GM11168 (cell line): ENCODE measurements at regions not wholly inside any gene's neighbourhood (a gene's known extent, or its start where the extent isn't known, plus 50 kb on each side); places are given as distances from the start of the nearest gene placed in this dataset.
"Not testable (repeated sequence)": the region's sequence is repeated elsewhere in the genome, so short reads cannot be mapped to it uniquely, and the experiment has no call there.

Experiments used
- in situ Hi-C: fragments of 300-500 bp; cut with MboI; formaldehyde crosslinking; loops from one replicate; pipeline ENCODE4 v1.12.0; 2022; ENCODE audit warnings: low sequenced_read_pairs; ENCODE audit not compliant: unreplicated experiment

DNA sequence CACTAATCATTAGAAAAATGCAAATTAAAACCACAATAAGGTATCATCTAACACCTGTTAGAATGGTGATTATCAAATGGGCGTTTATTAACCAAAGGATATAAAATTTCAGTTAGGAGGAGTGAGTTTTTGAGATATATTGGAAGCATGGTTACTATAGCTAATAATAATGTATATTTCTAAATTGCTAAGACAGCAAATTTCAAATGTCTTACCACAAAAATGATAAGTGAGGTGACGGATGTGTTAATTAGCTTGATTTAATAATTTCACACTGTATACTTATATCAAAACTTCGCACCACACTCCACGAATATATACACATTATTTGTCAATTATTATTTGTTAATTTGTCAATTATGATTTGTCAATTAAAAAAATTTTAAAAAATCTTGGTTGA, 227.2 kb upstream of the DDX18 start:
- in situ Hi-C loops: no loop called here

DNA sequence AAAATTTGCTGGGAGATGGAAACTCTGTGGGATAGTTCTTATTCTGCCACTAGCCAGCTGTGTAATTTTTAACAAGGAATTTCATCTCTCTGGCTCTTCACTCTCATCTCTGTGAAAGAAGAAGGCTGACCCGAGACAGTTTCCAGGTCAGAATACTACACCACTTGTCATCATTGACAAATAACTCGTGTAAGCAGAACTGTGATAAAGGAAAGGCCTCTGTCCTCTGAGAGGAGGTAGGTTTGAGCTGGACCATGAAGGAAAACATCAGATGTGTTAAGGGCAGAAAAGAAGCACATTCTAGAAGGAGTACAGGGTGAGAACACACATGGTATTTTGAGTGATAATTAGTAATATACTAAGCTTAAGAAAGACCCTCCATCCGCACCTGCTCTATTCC, 211.4 kb upstream of the DDX18 start:
- in situ Hi-C loops: no loop called here

DNA sequence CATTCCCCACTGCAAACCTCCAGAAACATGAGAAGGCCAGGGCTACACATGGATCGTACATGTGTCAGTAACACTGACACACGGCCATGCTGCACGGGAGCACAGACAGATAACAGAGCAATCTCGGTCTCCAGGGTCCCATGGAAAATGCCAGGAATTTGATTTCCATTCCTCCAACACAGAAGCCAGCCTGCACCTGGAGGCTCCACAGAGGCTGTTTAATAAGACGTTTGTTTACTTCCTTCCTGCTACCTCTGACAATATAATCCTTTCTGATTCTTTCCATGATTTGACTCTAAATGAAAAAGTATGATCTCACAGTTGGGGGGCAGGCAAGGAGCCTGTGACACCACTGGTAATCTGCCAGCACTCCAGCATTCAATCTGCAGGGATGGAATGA, 210.9 kb upstream of the DDX18 start:
- in situ Hi-C loops: no loop called here

DNA sequence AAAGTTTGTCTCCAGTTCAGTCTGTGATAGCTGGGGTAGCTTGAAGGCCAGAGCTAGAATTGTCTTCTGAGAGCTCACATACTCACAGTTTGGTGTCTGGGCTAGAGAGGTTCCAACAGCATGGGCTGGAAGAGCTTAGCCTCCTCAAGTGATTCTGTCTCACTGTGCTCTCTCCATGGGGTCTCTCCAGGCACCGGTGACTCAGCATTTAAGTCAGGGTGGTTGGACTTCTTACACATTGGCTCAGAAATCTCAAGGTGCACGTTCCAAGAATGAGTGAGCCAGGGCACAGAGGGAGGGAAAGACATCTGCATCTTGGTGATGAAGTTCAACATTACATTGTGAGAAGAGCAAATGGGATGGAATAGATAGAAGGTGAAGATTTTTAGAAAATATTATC, 207.3 kb upstream of the DDX18 start:
- in situ Hi-C loops: no loop called here

DNA sequence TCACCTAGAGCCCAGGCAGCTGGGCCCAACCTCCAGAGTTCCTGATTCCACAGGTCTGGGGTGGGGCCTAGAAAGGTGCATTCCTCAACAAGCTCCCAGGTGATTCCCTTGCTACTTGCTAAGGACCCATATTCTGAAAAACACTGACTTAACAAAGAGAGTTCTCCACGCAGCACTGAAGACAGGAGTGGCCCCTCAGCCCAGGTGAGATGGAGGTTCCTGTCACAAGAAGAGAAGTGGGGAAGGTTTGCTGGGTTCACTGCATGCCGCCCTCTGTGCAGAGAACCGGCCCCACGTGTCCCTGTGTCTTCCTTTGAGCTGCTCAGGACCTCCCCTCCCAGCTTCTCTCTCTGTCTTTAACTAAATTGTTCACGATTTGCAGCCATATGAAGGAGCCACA, 201.4 kb upstream of the DDX18 start:
- in situ Hi-C loops: no loop called here

DNA sequence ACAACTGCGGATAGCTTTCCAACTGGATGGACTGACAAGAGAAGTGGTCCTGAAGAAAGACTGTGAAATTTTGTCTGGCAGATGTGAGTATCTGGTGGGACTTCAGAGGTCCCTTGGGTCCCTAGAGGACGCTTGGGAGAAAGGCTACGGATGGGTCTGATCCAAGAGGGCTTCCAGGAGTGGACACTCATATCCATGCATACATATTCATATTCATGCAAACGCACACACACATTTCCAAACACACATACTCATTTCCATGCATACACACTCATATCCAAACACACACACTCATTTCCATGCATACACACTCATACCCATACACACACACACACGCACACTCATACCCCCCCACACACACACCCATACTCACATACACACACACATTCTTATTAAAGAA, 200.2 kb upstream of the DDX18 start:
- in situ Hi-C loops: no loop called here

DNA sequence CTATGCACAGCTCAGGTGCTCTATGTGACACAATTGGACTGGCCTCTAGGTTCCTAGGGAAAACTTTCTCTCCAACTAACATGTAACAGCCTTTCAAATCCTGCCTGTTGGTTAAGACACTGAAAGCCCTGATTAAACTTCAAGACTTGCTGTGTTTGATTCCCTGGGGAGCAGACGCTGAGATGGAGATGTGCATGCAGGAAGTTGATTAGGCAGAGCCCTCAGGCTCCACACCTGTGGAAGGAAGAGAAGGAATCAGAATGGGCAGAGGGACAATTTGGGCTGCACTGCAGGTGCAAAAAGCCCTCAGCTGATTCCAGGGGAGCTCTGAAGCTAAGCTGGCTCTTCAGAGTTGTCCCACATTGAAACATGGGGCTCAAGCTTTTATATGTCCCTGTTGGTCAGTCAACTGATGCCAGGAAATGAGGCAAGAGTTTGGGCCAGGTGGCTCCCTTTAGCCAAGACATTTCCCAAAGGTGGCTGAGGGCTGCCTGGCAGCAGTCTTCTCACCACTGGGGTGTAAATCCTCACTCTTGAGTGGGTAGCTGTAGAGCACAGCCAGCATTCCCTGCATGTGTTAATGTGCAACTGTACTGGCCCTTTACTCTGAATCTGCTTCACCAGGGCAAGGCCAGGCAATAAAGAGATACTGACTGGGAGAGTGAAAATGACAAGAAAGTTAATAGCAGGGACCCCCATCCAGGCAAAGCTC, 199.5 kb upstream of the DDX18 start:
- in situ Hi-C loops: no loop called here

- in situ Hi-C loops: no loop called here
These were observed 195.9 kb upstream of the DDX18 start for GRCh38 chr2:117618607-117619006.

GRCh38 chr2:117621326-117621725, 193.2 kb upstream of the DDX18 start:
- in situ Hi-C loops: no loop called here

- in situ Hi-C loops: not testable (repeated sequence)
These were observed 191.3 kb upstream of the DDX18 start for GRCh38 chr2:117623175-117623574.

GRCh38 chr2:117631152-117631945, 183.1 kb upstream of the DDX18 start:
- in situ Hi-C loops: no loop called here

DNA sequence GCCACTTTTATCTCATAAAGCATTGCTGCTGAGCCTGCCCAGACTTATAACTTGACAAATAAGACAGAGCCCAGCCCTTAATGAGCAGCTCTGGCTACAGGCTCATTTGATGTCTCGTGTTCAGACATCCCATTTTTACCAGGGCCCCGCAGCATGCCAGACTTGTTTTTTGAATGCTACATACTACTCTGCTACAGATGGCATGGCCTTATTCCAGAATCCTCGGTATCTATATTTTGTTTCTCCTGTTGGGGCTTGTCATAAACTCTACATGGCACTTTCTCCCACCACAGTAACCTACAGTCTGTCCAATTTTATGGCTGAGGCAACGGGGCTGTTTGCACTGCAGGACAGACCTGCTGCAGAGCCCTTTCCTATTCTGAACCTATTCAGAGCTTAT, 179.0 kb upstream of the DDX18 start:
- in situ Hi-C loops: no loop called here

DNA sequence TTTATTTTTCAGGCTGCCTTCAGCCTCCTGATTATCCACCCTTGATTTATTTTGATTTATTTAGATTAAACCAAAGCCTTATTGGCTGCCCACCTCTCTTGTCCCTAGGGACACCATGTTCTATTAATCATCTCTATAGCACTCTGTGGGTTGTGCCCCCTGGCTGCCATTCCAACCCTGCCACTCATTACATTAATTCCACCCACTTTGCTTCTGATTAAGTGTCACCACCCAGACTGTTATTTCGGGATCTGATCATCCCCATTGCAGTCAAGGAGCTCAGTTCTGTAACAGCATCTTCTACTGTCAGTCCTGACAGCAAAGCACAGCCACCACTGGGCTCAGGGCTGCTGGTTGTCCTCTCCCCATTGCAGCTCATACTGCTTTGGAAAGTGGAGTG, 175.1 kb upstream of the DDX18 start:
- in situ Hi-C loops: no loop called here

DNA sequence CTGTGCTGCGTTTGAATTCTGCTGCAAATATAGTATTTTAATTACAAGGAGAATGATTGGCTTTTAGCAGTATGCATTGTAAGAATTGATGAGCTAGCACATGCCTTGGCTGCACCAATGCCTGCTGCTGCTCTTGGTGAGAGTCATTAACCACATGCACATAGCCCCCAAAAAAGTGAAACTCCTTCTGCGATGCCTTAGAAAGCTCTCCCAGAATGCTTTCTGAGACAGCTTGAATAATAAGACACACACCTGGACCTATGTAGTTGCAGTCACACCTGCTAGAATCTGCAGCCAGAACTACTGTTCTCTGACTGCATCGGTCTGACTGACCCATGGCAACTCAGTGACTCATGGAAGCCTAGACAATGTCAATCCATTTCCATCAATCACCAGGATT, 170.1 kb upstream of the DDX18 start:
- in situ Hi-C loops: no loop called here

- in situ Hi-C loops: no loop called here
These were observed 169.0 kb upstream of the DDX18 start for GRCh38 chr2:117645458-117645857.

DNA sequence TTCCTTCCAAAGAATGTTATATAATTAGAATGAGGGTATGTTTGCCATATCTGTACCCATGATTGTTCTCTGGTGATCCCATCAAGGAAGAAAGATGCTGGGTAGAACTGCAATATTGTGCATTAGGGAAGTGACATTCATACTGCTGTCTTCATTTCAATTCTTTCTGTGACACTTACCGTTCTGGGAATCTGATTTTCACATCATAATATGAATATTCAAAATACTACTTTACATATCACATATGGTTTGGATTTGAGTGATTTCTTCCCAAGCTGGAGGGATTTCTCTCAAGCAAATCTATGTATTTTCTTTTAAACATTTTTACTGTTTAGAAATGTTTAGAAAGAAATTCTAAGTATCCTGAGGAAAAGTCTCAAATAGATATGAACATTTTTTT, 168.4 kb upstream of the DDX18 start:
- in situ Hi-C loops: no loop called here

DNA sequence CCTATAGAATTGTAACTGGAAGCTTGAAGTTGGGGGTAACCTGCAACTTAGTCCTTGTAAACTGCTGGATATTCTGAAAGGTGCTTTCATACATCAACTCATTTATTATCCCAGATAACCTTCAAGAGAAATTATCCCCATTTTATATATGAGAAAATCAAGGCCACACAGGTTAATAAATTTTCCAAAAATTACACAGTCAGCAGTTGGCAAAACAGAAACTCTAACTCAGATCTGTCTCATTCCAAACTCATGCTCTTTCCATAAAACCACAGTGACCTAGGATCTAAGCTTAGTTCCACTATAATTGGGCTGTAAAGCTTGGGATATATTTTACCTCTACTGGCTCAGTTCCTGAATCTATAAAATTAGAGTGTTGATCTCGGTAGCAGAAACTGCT, 167.6 kb upstream of the DDX18 start:
- in situ Hi-C loops: no loop called here

- in situ Hi-C loops: no loop called here
These were observed 157.9 kb upstream of the DDX18 start for GRCh38 chr2:117656546-117656945.

DNA sequence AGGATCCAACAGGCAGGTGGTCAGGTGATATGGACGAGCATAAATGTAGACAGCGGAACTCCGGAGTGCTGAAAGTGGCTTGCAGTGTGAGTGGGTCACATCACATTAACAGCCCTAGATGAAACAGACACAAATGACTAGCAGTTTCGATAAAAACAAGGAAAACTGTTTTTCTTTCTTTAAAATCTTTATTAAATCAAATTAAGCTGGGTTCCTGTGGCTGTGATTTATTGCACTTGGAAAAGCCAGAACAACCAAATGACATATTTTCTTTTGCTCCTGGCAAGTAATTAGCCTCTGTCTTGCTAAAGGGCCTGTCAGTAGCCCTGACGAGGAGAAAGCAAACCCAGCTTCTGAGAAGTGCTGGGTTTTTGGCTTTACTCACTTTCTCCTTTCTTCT, 152.9 kb upstream of the DDX18 start:
- in situ Hi-C loops: no loop called here

DNA sequence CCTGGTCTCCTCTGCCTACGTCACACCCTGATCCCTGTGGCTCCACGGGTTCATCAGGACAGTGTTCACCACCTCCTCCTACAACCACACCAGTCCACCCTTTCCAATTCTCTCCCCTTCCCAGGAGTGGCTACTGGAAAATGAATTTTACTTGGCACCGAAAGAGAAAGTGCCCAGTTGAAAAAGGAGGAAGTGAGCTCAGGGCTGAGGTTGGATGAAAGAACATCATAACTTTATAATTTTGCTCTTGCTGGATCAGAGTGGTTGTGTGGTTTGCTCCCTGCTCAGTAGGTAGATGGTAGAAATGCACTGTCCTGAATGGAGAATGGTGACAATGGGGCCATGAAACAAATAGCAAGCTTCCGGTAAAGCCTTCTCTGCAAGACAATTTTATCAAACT, 140.3 kb upstream of the DDX18 start:
- in situ Hi-C loops: no loop called here

DNA sequence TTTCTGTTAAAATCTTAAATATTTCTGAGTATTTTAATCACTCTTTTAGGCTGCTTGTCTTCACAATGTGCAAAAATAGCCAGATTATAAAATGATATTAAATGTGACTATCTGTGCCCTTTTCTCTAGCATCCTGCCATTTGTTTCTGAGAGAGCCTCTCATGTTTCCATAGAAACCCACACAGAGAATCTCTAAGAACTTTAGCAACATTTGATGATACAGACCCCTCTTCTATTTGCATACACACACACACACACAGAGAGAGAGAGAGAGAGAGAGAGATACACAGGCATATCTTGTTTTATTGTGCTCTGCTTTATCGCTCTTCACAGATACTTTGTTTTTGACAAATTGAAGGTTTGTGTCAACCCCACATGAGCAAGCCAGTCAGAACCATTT, 134.5 kb upstream of the DDX18 start:
- in situ Hi-C loops: no loop called here

- in situ Hi-C loops: no loop called here
These were observed 129.6 kb upstream of the DDX18 start for GRCh38 chr2:117684919-117685318.
